Endothelial cell of umbilical vein (primary cell): ENCODE measurements at regions not wholly inside any gene's neighbourhood (a gene's known extent, or its start where the extent isn't known, plus 50 kb on each side); places are given as distances from the start of the nearest gene placed in this dataset.

ENCODE experiments used
- BruUV-seq: library from RNA; stranded (reverse); fragments of 400-500 nt; replicated peaks from 2 replicates; lab custom pipeline; 2021; lab: Mats Ljungman, UMichigan
- CTCF ChIA-PET: fragments of 300-600, 350-600 bp; sonication (Branson Sonifier 250); formaldehyde crosslinking; loops from one replicate; lab custom pipeline; 2021; ENCODE audit warnings: antibody characterized with exemption, inconsistent platforms; lab: Charles Lee
- POLR2A ChIA-PET: fragments of 300-600, 350-600 bp; sonication (Branson Sonifier 250); formaldehyde crosslinking; loops from one replicate; lab custom pipeline; 2021; ENCODE audit warnings: antibody characterized with exemption, inconsistent platforms; lab: Charles Lee
- DNase-seq: peaks from one replicate; pipeline ENCODE4 v3.0.0-alpha.2; 2011; ENCODE audit warnings: low read depth, low spot score
- FAIRE-seq: peaks from 2 replicates; lab custom pipeline; 2011; peaks lifted over from hg19 to GRCh38; lab: Jason Lieb, UNC
- H2AFZ ChIP-seq: 2 replicates; pipeline ENCODE4 v1.6.0; 2012; ENCODE audit warnings: low read depth, low read length, control low read depth, inconsistent platforms
- H3K27ac ChIP-seq: 2 replicates; pipeline ENCODE4 v1.5.1; 2011; ENCODE audit warnings: low read depth, mild to moderate bottlenecking, control low read depth, low read length, moderate library complexity; ENCODE audit not compliant: insufficient read depth
- H3K27me3 ChIP-seq, 2 experiments: 2 replicates each; pipeline versions ENCODE4 v1.6.0 to v1.6.1; 2011; ENCODE audit warnings: low read length in 2 of 2, mixed read lengths in 1 of 2; ENCODE audit not compliant: control insufficient read depth in 2 of 2, insufficient read depth in 2 of 2
- H3K36me3 ChIP-seq, 2 experiments: 2 replicates in 1 of 2; 3 replicates in 1 of 2; pipeline ENCODE4 v1.5.1; 2011; ENCODE audit warnings: low read length in 2 of 2, mild to moderate bottlenecking in 1 of 2, moderate library complexity in 1 of 2; ENCODE audit not compliant: control insufficient read depth in 2 of 2, insufficient read depth in 2 of 2; ENCODE audit errors: extremely low read depth in 1 of 2
- H3K4me1 ChIP-seq: 3 replicates; pipeline ENCODE4 v1.5.1; 2011; ENCODE audit warnings: mild to moderate bottlenecking, low read length; ENCODE audit not compliant: control insufficient read depth, insufficient read depth; ENCODE audit errors: extremely low read depth
- H3K4me2 ChIP-seq: 2 replicates; pipeline ENCODE4 v1.6.1; 2011; ENCODE audit warnings: low read length, control low read depth, mixed read lengths; ENCODE audit not compliant: insufficient read depth
- H3K4me3 ChIP-seq, 3 experiments: fragments of 200-600 bp in 1 of 3; sonication (generic), shearing (Covaris generic) in 1 of 3; replicated peaks in 1 of 3; 2 replicates each; pipeline ENCODE4 v1.5.1; 2011 to 2016; ENCODE audit warnings: control low read depth in 3 of 3, low read length in 3 of 3, mild to moderate bottlenecking in 2 of 3, inconsistent platforms in 1 of 3, low read depth in 1 of 3, moderate library complexity in 1 of 3; ENCODE audit not compliant: insufficient read depth in 1 of 3
- H3K79me2 ChIP-seq: 2 replicates; pipeline ENCODE4 v1.6.0; 2012; ENCODE audit warnings: low read length, inconsistent platforms; ENCODE audit not compliant: control insufficient read depth, insufficient read depth
- H3K9ac ChIP-seq: replicated peaks from 2 replicates; pipeline ENCODE3; 2011; ENCODE audit warnings: low read length, control low read depth; ENCODE audit not compliant: insufficient read depth; ENCODE audit errors: extremely low read depth
- H3K9me1 ChIP-seq: replicated peaks from 3 replicates; pipeline ENCODE4 v1.6.0; 2011; ENCODE audit warnings: mild to moderate bottlenecking, low read length; ENCODE audit not compliant: control insufficient read depth, insufficient read depth; ENCODE audit errors: extremely low read depth
- H3K9me3 ChIP-seq: replicated peaks from 2 replicates; pipeline ENCODE4 v1.5.1; 2012; ENCODE audit warnings: low read length, inconsistent platforms; ENCODE audit not compliant: control insufficient read depth, insufficient read depth
- H4K20me1 ChIP-seq: replicated peaks from 2 replicates; pipeline ENCODE3; 2011; ENCODE audit warnings: mild to moderate bottlenecking, low read length; ENCODE audit not compliant: control insufficient read depth, insufficient read depth; ENCODE audit errors: extremely low read depth
- CTCF ChIP-seq, 2 donors: IDR thresholded peaks; 1 replicate in 1 of 2; 2 replicates in 1 of 2; pipeline ENCODE4 v1.5.1; 2011; ENCODE audit warnings: low read length in 2 of 2, mild to moderate bottlenecking in 2 of 2, moderate library complexity in 2 of 2, control low read depth in 1 of 2, inconsistent platforms in 1 of 2, low read depth in 1 of 2; ENCODE audit not compliant: insufficient read depth in 1 of 2; ENCODE audit errors: extremely low read depth in 1 of 2
- EZH2 ChIP-seq: IDR thresholded peaks from 2 replicates; pipeline ENCODE4 v1.6.1; 2012; ENCODE audit warnings: borderline replicate concordance, low read depth, mild to moderate bottlenecking, moderate library complexity, low read length, inconsistent platforms; ENCODE audit not compliant: severe bottlenecking
- FOS ChIP-seq: IDR thresholded peaks from 2 replicates; pipeline ENCODE4 v1.6.1; 2011; ENCODE audit warnings: mild to moderate bottlenecking, low read length, moderate library complexity, borderline replicate concordance; ENCODE audit not compliant: insufficient read depth
- GATA2 ChIP-seq: IDR thresholded peaks from 2 replicates; pipeline ENCODE4 v1.7.0; 2011; ENCODE audit warnings: low read depth, mild to moderate bottlenecking, moderate library complexity, mixed read lengths, low read length; ENCODE audit not compliant: insufficient read length, insufficient read depth
- JUN ChIP-seq: IDR thresholded peaks from 2 replicates; pipeline ENCODE4 v1.6.1; 2011; ENCODE audit warnings: borderline replicate concordance, low read depth; ENCODE audit not compliant: insufficient read length, insufficient read depth
- MYC ChIP-seq: IDR thresholded peaks from one replicate; pipeline ENCODE4 v1.6.1; 2011; ENCODE audit warnings: mild to moderate bottlenecking, low read depth, low read length
- POLR2A ChIP-seq: IDR thresholded peaks from 2 replicates; pipeline ENCODE4 v1.6.1; 2012; ENCODE audit warnings: low read depth, mild to moderate bottlenecking, control low read depth, low read length
- dilution Hi-C: fragments of 300-500 bp; cut with MboI; formaldehyde crosslinking; loops from one replicate; pipeline ENCODE4 v1.15.0; 2019; ENCODE audit warnings: low sequenced_read_pairs; ENCODE audit not compliant: extremely low pct_ligation_motif_present
- intact Hi-C: fragments of 100-400 bp; cut with micrococcal nuclease; formaldehyde crosslinking; loops from one replicate; pipeline ENCODE4 v1.10.0; 2022

- no peaks in the 10 kb centered on the region for H3K36me3 ChIP-seq
Measured at GRCh38 chr1:57633056-57633455, 209.2 kb upstream of the DAB1 start.

More at GRCh38 chr1:57633056-57633455, 209.2 kb upstream of the DAB1 start:
- no TSS peak for BruUV-seq
- FAIRE-seq (no peak), DNase-seq (no peak)
- Histone ChIP-seq H3K79me2 (no peaks in the 10 kb centered on the region), H3K27me3 (no peaks in the 10 kb centered on the region), H3K4me2 (no peak overlapping the region), H3K9me1 (no peaks in the 10 kb centered on the region), H4K20me1 (no peaks in the 10 kb centered on the region), H3K9ac (no peak overlapping the region), H3K27ac (no peak overlapping the region), H3K4me3 (no peak overlapping the region), H3K4me1 (no peaks in the 10 kb centered on the region), H2AFZ (no peak overlapping the region), H3K9me3 (no peaks in the 10 kb centered on the region)
- intact Hi-C loops = no loop called here
- TF ChIP-seq POLR2A (no peak), MYC (no peak), GATA2 (no peak), FOS (no peak), CTCF (IDR thresholded peaks at IDR 0.05; ENCODE audit: extremely low read depth in 1 of 2, insufficient read depth in 1 of 2, low read depth in 1 of 2, low read length in 2 of 2) (no peak), EZH2 (no peak), JUN (no peak)
- POLR2A ChIA-PET = no interaction called here
- CTCF ChIA-PET = no interaction called here
- dilution Hi-C loops = no loop called here
